KBM-7 (cell line): ENCODE measurements at regions not wholly inside any gene's neighbourhood (a gene's known extent, or its start where the extent isn't known, plus 50 kb on each side); places are given as distances from the start of the nearest gene placed in this dataset.

ENCODE experiments used
- DNase-seq: peaks from one replicate; pipeline ENCODE4 v3.0.0-alpha.2; 2015
- in situ Hi-C: fragments of 300-500 bp; cut with MboI; formaldehyde crosslinking; loops from 2 replicates; pipeline ENCODE4 v1.14.3; 2020; ENCODE audit warnings: low sequenced_read_pairs, low pct_unique_long_range_greater_than_20kb, mixed read lengths

- in situ Hi-C loops, result no loop called here
- no peak for DNase-seq
Observed at GRCh38 chr4:175457956-175458355, 354.1 kb downstream of the GPM6A start.

GRCh38 chr4:175459571-175459970 lies 352.5 kb downstream of the GPM6A start:
- in situ Hi-C loops, result no loop called here
- no peak for DNase-seq

- no peak for DNase-seq
- in situ Hi-C loops, result no loop called here
Observed at GRCh38 chr4:175460414-175460813, 351.6 kb downstream of the GPM6A start.

- in situ Hi-C loops, result no loop called here
Observed at GRCh38 chr4:175469514-175469913, 342.6 kb downstream of the GPM6A start.

GRCh38 chr4:175470131-175470530 lies 341.9 kb downstream of the GPM6A start:
- no peak for DNase-seq
- in situ Hi-C loops, result no loop called here

More at GRCh38 chr4:175469514-175469913, 342.6 kb downstream of the GPM6A start:
- no peak for DNase-seq

GRCh38 chr4:175480404-175480803 lies 331.7 kb downstream of the GPM6A start:
- no peak for DNase-seq
- in situ Hi-C loops, result no loop called here

GRCh38 chr4:175499735-175500352 lies 312.2 kb downstream of the GPM6A start:
- in situ Hi-C loops, result no loop called here
- no peak for DNase-seq

- DNase-seq, result no peak
Observed at GRCh38 chr4:175504318-175504717, 307.7 kb downstream of the GPM6A start.

GRCh38 chr4:175509320-175509719 lies 302.7 kb downstream of the GPM6A start:
- in situ Hi-C loops, result no loop called here
- peak; percentile 45 for DNase-seq

More at GRCh38 chr4:175504318-175504717, 307.7 kb downstream of the GPM6A start:
- in situ Hi-C loops, result no loop called here

GRCh38 chr4:175511861-175512260 lies 300.2 kb downstream of the GPM6A start:
- DNase-seq, result no peak
- in situ Hi-C loops, result no loop called here

GRCh38 chr4:175514174-175514573 lies 297.9 kb downstream of the GPM6A start:
- in situ Hi-C loops, result no loop called here
- DNase-seq, result no peak

GRCh38 chr4:175530655-175531054 lies 281.4 kb downstream of the GPM6A start:
- in situ Hi-C loops, result no loop called here
- no peak for DNase-seq

- in situ Hi-C loops, result no loop called here
- DNase-seq, result no peak
Observed at GRCh38 chr4:175531405-175532091, 280.5 kb downstream of the GPM6A start.

GRCh38 chr4:175536852-175537453 lies 275.1 kb downstream of the GPM6A start:
- peak; percentile 78 for DNase-seq
- in situ Hi-C loops, result no loop called here

GRCh38 chr4:175539498-175539897 lies 272.6 kb downstream of the GPM6A start:
- in situ Hi-C loops, result no loop called here
- no peak for DNase-seq

GRCh38 chr4:175540151-175540550 lies 271.9 kb downstream of the GPM6A start:
- in situ Hi-C loops, result no loop called here
- DNase-seq, result no peak

- no peak for DNase-seq
- in situ Hi-C loops, result no loop called here
Observed at GRCh38 chr4:175540732-175541131, 271.3 kb downstream of the GPM6A start.

- in situ Hi-C loops, result no loop called here
- no peak for DNase-seq
Observed at GRCh38 chr4:175542786-175543185, 269.3 kb downstream of the GPM6A start.

- in situ Hi-C loops, result no loop called here
- no peak for DNase-seq
Observed at GRCh38 chr4:175559126-175559525, 252.9 kb downstream of the GPM6A start.

- DNase-seq, result no peak
- in situ Hi-C loops, result no loop called here
Observed at GRCh38 chr4:175559526-175559925, 252.5 kb downstream of the GPM6A start.
